Body of pancreas (tissue), 4 donors: ENCODE measurements at regions not wholly inside any gene's neighbourhood (a gene's known extent, or its start where the extent isn't known, plus 50 kb on each side); places are given as distances from the start of the nearest gene placed in this dataset.

Source experiments
- POLR2A ChIP-seq, 3 donors: fragments of 450-650 bp; IDR thresholded peaks; one replicate each; pipeline ENCODE4 v1.6.1; 2016; ENCODE audit warnings: antibody characterized with exemption in 3 of 3, mild to moderate bottlenecking in 2 of 3
- TF ChIP-seq, protein P1 (sequence below), 7 experiments: fragments of 450-650 bp in 4 of 7; fragments of 200-600 bp in 3 of 7; sonication (generic) in 3 of 7; IDR thresholded peaks; one replicate each; pipeline ENCODE4 v1.5.1; 2016 to 2019; ENCODE audit warnings: antibody characterized with exemption in 7 of 7

DNA sequence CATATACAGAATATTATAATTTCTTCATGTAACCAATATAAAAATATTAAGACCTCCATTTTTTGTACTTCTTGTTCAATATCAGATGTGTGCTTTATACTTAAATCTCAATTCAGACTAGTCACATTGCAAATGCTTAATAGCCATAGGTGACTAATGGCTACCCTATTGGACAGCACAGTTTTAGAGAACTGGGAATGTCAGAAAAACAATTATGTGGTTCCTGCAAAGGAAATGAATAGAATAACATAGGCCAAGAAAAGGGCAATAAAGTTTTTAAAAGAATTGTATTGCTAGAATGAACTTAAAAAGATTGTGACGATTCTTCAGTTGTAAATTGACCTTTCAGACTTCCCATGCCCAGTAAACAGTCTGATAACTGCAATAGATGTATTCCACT lies 843.0 kb downstream of the METTL15 start:
- TF ChIP-seq, protein P1, sequence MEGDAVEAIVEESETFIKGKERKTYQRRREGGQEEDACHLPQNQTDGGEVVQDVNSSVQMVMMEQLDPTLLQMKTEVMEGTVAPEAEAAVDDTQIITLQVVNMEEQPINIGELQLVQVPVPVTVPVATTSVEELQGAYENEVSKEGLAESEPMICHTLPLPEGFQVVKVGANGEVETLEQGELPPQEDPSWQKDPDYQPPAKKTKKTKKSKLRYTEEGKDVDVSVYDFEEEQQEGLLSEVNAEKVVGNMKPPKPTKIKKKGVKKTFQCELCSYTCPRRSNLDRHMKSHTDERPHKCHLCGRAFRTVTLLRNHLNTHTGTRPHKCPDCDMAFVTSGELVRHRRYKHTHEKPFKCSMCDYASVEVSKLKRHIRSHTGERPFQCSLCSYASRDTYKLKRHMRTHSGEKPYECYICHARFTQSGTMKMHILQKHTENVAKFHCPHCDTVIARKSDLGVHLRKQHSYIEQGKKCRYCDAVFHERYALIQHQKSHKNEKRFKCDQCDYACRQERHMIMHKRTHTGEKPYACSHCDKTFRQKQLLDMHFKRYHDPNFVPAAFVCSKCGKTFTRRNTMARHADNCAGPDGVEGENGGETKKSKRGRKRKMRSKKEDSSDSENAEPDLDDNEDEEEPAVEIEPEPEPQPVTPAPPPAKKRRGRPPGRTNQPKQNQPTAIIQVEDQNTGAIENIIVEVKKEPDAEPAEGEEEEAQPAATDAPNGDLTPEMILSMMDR (IDR thresholded peaks at IDR 0.05): no peak
- no peak for TF ChIP-seq POLR2A (IDR thresholded peaks at IDR 0.05)
